Daoy (cell line): ENCODE measurements at regions not wholly inside any gene's neighbourhood (a gene's known extent, or its start where the extent isn't known, plus 50 kb on each side); places are given as distances from the start of the nearest gene placed in this dataset.

Experiments used
- DNase-seq: peaks from one replicate; pipeline ENCODE4 v3.0.0-alpha.2; 2015; ENCODE audit warnings: low read depth

DNA sequence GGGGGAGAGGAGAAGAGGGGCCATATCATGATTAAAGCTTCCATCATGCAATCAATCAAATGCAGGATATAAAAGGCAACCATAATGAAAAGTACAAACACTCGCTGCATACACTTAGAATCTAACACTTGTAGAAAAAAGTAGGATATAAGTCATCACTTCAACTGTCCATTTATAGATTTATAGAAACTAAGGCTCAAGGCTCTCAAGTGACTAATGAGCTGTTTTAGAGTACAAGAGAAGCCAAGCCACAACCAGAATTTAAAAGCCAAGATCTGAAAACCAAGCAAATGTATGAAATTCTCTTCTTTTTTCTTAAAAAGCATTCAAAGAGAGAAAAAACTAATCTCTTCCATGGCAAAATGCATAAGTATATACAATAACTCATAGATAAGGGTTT, 160.2 kb upstream of the BLID start:
- no peak for DNase-seq

DNA sequence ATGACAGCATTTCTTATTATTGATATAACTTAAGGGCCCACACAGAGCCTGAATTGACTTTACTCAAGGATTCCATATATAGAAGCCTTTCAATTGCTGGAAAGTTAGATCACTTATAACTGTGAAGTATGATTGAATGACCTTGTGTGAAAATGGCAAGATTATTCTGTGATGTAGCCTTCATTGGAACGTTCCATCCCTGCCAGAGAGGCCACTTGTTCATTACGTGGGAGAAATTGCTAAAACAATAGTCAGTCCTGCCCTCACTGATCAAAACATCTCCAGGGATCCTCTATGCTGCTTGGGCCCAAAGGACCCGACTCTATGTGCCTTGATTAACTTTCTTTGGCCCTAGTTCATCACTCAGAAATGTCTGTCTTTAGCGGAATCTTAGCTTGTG, 159.5 kb upstream of the BLID start:
- DNase-seq, result no peak

DNA sequence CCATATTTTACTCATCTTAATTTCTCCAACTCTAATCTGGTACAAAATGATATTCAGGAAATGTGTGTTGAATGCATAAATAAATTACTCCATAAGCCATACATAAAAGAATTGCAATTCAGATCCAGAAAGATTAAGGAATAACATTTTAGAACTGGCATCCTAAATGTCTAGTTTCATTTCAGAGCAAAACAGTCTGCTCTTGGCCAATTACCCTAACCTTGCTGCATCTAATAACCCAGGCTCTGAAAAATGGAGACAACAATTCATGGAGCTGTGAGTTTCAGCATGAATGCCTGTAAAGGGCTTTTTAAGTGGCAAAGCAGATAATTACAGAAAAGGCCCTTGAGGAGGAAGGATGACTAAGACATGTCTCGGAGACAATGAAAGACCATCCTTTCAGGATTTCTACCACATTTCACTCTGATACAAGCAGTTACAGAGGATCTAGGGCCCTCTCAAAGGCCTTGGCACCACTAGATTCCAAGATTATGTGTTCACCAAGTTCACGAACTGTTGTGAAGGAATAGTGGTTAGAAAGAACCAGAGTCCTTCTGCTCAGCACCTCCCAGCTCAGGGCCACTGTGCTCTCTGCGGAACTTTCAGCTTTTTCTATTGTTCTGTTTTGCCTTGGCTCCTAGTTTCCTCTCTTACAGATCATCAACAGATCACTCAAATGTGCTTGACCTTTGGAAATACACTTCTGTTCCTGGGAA, 157.6 kb upstream of the BLID start:
- DNase-seq, result no peak

DNA sequence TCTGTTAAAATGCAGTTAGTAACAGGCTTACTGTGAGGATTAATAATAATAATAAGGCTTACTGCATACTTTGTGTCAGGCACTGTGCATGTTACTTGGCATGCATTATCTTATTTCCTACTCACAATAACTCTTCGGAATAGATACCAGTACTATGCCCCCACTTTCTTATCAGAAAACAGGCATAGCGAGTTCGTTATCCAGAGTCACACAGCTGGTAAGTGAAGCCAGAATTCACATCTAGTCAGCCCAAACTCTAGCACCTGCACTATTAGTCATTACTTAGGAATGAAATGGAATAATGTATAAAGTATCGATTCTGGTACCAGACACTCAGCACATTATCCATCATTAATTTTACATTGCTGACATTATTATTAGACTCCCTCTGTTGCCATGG, 155.7 kb upstream of the BLID start:
- DNase-seq, result no peak

DNA sequence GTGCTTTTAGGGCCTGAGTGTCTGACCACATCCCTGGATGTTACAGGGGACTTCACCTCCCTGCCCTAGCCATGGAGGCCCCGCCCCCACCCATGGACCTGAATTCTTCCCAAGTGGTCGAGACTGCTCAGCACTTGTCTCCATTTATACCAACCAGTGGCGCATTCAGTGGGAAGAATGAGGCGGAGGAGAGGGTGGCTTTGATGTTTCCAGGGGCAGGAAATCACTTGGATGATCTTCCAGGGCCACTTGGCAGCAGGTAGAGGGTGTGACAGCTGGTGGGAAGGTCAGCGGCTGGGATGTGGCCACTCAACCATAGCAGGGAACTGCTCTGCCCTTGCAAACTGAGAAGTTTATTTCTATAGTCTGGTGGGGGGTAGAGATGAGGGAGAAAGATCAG, 155.1 kb upstream of the BLID start:
- DNase-seq, result no peak

DNA sequence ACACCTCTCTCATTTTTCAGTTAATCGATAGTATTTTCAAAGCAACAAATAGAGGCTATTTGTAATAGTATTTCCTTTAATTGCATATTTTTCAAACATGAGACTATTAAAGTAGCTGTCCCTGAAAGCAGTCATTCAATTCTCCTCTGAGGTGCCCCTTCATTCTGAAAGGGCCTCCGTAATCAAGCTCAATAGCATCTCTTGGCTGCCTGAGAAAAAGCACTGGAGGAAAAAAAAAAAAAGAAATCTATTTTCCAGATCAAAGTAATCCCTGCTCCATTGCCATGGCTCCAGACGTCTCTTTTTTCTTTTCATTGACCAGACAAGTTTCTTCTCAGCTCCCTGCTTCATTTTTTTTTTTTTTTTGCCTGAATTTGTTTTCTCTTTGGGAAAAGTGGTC, 154.5 kb upstream of the BLID start:
- DNase-seq, result no peak

DNA sequence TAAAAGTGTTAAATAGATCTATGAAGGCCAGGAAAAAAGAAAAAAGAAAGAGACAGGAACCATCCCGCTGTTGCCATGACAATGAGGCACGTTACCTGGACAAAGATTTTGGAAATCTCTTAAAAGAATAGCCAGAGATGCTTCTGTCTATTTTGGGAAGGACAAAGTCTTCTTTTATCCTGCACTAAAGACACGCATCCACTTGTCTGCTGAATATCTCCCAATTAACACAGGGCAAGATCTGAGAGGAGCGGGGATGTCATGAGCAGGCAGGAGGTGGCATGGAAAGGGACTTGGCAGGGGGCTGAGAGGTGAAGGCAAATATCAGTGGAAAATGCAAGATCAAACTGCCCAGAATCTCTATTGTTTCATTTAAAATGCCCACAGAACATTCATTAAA, 153.8 kb upstream of the BLID start:
- DNase-seq, result no peak

DNA sequence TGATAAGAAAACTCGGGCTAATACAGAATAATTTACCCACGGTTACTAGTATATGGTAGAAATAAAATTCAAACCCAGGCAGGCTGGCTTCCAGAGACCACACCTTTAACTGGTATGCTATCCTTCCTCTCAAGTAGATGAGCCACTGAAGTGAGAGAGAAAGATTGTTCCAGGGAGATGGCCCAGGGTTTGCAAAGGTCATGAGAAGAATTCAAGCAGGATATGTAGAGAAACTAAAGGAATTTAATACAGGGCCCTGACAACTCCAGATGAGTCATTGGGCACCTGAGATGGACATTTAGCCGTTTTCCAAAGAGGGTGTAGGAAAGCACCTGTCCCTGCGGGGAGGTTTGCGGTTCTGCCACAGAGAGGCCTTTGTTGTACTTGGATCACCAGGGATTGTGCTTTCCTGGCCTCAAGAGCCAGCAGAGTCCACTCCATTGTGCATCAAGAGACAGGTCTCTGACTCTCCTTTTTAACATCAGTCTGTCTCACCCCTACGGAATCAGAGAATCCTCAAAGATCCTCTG, 152.7 kb upstream of the BLID start:
- no peak for DNase-seq

DNA sequence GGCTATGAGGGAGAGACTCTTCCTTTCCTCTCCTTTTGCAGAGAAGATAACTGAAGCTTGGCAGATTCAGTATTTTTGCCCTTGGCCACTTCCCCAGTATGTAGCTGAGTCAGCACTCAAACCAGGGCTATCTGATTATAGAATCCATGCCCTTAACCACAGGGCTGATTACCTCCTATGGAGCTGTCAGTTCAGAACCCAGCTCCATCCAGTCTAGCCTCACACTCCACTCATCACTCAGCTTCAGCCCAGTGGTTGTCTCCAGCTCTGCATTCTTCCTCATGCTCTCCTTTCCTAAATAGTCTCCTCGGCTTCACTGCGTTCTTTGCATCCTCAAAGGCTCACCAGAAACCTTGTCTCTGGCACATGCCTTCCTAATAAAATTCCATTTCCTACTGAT, 151.6 kb upstream of the BLID start:
- DNase-seq, result peak; percentile 66

DNA sequence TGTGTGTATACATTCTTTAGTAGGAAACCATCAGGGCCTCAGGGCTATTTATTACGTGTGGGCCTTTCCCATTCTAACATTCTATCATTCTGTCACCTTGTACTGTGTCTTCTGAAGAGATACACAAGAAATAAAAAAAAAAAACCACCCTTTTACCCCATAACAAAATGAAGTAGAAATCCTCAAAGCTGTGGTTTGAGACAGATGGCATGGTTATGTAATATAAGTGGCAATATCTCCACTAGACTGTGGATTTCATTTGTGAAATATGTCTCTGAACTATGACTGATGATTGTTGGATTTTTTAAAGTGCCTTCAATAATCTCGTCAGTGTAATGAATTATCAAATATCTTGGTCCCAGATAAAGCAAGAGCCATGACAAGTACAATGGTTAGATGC, 150.0 kb upstream of the BLID start:
- no peak for DNase-seq

DNA sequence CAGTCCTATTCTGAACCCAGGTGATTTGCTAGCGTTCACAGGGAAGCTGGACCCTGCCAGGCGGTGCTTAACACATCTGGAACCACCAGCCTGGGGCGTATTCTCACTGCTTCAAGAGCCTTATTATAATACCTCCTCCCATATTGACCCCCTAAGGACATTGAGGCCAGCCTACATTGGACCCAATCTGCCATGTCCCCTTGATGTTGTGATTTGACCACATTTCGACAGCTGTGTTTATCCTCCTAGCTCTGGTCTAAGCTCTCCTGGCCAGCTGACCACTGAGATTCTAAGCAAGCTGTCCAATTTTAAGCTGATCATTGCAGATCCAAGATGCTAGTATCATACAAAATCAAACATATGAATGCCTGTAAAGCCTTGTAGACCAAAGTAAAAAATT, 148.1 kb upstream of the BLID start:
- no peak for DNase-seq

DNA sequence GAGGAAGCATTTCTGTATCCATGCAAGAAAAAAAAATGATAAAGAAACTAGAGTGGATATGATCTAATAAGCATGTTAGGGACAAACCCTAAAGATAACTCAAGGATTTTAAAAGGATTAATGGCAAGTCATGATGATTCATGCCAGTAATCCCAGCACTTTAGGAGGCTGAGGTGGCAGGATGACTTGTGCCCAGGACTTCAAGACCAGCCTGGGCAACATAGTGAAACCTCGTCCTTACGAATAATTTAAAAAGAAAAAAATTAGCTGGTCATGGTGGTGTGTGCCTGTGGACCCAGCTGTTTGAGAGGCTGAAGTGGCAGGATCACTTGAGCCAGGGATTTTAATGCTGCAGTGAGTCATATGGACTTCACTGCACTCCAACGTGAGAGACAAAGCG, 145.5 kb upstream of the BLID start:
- peak; percentile 50 for DNase-seq

DNA sequence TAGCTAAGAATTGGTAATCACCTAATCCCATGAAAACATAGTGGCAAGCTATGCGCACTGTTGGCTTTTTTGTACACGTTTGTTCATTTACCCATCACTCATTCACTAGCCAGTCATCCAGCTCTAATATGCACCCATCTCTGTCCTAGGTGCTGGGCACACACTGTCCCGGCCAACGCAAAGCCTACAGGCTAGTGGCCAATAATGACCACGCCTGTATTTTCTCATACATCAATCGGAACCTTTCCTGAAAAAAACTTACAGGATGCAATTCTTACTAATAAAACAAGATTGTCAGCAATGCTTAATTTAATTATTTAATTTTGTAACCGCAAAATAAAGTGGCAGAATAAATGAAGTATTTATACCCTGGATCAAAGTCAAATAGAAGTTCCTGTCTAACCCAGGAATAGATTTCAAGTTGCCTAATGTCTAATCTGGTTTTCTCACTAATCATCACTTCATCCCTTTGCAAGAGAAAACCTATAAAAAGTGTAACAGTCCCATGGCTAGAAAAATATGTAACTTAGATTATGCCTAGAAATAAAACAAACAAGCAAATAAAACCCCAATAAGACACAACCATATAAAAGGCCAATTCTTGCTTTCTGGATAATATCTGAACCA, 143.3 kb upstream of the BLID start:
- no peak for DNase-seq

DNA sequence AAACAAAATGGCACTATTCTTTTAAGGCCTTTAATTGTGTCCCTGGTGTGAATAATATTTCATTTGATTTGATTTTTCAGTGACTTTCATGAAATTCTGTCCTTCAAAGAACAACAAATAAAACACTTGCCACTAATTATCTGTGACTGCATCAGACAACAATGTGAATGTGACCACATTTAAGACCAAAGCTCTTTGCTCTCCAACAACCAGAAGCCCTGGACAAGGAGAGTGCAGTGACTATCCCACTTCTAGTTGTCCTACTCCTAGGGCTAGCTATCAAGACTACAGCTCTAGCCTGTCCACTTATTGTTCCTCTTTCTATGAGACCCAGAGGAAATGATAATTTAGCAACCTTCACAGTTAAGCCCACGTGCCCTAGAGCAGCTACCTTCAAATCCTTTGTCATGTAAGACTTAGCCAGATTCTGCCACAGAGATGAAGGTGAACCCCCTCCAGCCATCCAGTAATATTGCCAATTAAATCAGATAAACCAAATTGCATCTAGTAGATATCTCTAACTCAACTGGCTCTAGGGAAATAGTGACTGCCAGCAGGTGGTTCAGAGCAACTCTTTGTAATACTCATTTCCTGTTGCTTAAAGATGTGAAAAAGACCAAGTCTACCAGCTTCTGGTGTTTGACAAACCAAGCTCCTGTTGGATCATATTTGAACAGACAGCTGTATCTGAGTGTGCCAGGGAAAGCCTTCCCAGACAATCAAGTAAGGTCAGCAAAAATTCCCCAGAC, 142.6 kb upstream of the BLID start:
- DNase-seq, result peak; percentile 4

DNA sequence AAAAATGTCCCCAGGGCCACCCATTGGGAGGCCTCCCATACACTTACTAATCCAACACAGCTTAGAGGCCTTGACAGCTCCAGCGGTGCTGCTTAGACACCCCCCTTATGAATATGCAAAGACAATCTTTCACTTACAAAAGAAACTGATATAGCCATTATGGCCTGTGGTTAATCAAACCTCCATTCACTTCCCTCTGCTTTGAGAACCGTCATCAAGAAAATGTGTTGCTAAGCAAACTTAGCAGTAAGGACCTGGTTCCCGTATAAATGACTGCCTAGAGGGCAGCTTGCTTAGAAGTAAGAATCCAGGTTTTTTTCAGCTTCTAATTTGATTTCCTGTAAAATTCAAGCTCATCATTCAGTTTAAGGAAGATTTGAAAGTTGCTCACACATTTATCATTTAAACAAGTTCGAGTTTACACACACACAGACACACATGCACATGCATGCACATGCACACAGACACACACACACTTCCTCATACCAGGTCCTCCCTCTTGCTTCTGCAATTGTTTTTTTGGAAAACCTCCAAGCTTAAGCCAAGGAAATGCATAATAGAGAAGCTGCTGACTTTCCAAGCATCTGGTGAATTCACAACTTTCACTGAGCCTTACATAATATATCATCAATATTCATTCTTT, 137.7 kb upstream of the BLID start:
- DNase-seq, result no peak

DNA sequence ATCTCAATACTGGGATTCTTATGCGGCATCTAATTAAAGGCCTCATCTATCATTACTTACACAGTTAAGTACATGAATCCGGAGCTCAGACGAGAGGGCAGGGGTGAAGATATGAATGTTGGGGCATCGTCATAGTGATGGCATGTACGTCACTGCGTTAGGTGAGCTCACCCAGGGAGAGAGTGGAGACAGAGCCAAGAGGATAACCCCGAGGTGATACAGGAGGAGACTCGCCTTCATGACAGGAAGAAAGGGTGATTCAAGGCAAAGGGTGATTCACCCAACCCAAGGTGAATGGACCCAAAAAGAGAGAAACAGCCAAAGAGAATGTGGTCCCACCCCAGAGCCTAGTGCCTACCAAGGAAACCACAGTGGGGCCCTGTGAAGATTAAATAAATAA, 132.9 kb upstream of the BLID start:
- peak; percentile 46 for DNase-seq

DNA sequence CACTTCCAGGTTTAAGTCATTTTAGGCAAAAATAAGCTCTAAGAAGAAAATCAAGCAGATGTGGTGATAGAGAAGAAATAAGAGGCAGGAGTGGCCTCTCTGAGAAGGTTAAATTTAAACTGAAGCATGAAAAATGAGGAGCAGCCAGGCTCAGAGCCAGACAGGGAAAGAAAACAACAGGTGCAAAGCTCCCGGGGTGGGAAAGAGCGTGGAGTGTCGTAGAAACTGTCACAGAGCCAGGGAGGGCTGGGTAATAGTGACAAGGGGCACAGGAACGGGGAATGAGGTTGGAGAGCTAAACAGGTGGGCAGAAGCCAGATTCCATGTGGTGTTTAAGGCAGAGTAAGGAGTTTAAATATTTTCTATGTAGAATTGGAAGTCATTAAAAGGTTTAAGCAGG, 132.1 kb upstream of the BLID start:
- DNase-seq, result no peak

DNA sequence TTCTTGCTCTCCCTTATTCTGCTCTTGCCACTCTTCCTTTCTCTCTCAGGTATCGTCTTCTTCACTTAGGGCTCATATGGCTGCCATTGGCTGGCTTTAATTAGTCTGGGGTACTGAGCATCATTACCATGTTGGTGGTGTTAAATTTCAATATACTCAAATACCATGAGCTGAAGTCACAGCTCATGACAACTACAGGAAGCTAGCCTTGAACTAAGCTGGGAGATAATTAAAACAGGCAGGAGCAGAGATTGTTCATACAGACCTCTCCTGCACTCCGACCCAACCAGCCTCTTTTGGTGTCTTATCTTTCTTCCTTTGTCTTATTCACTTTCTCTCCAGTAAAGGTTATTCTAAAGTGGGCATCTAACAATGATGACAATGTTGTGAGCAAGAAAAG, 130.9 kb upstream of the BLID start:
- no peak for DNase-seq

DNA sequence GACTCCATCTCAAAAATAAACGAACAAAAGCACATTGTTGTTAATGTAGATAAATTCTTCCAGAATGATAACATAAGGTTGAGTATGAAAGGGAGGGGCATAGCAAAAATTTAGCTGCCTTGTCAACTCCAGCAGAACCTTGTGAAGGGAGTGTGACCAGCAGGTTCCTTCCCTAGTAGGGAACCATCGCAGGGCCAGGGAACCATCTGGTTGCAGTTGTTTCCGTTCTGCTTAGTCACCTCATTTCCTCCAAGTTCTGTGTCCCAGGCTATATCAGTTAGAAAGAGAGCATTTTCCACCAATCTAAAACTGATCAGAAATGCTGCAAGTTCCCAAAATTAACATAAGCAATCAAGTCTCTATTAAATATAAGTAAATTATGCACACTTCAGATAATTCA, 126.7 kb upstream of the BLID start:
- DNase-seq, result no peak

DNA sequence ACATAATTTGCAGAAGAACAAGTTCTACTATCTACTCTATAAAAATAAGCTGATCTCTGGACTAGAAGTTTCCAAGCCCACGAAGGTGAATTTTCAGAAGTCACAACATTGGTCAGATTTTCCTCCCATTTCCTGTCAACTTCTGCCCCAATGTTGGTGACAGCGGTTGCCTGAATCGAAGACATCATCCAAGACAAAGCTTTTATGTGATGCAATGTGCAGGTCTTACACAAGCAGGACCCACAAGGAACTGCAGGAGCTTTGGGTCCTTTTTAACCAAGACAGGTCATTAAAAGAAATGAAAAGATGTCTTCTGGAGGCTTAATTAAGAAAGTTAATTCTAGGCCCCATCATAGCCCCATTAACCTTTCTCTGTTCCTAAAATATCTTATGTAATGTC, 125.6 kb upstream of the BLID start:
- DNase-seq, result no peak

DNA sequence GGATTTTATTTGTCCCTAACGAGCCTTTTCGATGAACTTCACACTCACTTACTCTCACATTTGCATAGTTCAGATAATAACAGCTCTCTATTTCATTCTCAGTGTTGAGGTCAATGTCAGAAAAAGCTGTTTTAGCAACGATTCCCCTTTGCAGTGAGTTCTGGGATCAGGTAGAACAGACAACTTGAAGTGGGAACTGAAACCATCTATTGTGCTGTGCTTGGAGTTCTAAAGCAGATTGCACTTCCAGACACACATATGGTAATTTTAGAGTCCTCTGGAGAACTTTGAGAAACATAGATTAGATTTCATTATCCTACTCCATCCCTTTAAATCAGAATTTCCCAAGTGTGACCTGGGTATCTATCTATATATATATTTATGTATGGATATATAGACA, 124.6 kb upstream of the BLID start:
- no peak for DNase-seq

DNA sequence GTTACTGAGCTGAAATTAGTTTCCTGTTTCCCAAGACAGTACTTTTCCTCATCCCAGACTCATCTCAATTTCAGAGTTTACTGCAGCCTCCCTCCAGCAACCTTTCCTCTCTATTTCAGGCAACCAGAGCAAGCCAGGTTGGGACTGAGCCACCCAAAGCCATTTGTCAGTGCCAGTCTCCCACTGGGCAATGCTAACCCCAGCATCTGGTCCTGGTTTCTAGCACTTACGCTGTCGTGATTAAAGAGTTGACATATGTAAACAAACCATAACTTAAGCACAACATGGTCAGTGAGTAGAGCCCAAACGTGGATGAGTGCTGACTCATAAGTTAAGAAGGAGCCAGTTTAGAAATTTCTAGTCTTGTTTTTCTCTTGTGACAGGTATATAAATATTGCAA, 119.6 kb upstream of the BLID start:
- peak; percentile 86 for DNase-seq

DNA sequence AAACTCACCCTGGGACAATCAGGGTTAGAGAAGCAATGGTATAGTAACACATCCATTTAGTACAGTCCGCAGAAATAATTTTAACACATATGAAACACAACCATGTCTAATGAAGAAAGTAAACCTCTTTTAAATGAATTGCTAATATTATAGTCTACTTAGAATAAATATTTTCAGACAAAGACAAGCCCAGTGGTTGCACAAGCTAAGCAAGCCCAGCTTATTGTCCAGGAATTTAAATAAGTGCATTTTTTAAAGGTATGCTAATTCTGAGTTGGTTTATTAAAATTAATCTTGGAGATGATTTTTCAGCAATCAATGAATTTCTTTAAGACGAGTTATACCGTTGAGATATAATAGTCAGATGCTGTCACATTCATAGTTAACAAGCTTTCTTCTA, 118.8 kb upstream of the BLID start:
- no peak for DNase-seq
